Liver (tissue), 3 donors: ENCODE measurements at regions not wholly inside any gene's neighbourhood (a gene's known extent, or its start where the extent isn't known, plus 50 kb on each side); places are given as distances from the start of the nearest gene placed in this dataset.

ENCODE experiments used
- EGR1 ChIP-seq, 2 donors: IDR thresholded peaks; 2 replicates each; pipeline ENCODE4 v1.6.1; 2016 to 2018; ENCODE audit warnings: antibody characterized with exemption in 2 of 2, low read depth in 2 of 2
- GABPA ChIP-seq, 2 donors: IDR thresholded peaks in 1 of 2; conservative IDR thresholded peaks in 1 of 2; 2 replicates each; pipeline ENCODE4 v1.6.1; 2016; ENCODE audit warnings: antibody characterized with exemption in 2 of 2, mild to moderate bottlenecking in 1 of 2, moderate library complexity in 1 of 2
- HNF4A ChIP-seq, 2 donors: conservative IDR thresholded peaks; 2 replicates each; pipeline ENCODE4 v1.6.1; 2016; ENCODE audit warnings: antibody characterized with exemption in 2 of 2, mild to moderate bottlenecking in 2 of 2
- JUND ChIP-seq, 2 donors: IDR thresholded peaks; 2 replicates each; pipeline ENCODE4 v1.6.1; 2016; ENCODE audit warnings: antibody characterized with exemption in 2 of 2
- NR2F2 ChIP-seq: IDR thresholded peaks from 2 replicates; pipeline ENCODE4 v1.6.1; 2016; ENCODE audit warnings: antibody characterized with exemption
- RAD21 ChIP-seq, 2 donors: IDR thresholded peaks; 2 replicates each; pipeline ENCODE4 v1.6.1; 2016; ENCODE audit warnings: antibody characterized with exemption in 2 of 2, mild to moderate bottlenecking in 2 of 2
- RXRA ChIP-seq, 2 donors: IDR thresholded peaks; 2 replicates each; pipeline ENCODE4 v1.6.1; 2017 to 2018; ENCODE audit warnings: antibody characterized with exemption in 2 of 2, mild to moderate bottlenecking in 1 of 2
- SP1 ChIP-seq: IDR thresholded peaks from 2 replicates; pipeline ENCODE4 v1.6.1; 2018; ENCODE audit warnings: antibody characterized with exemption, mild to moderate bottlenecking
- TAF1 ChIP-seq: conservative IDR thresholded peaks from 2 replicates; pipeline ENCODE4 v1.6.1; 2016; ENCODE audit warnings: antibody characterized with exemption, mild to moderate bottlenecking
- YY1 ChIP-seq: IDR thresholded peaks from 2 replicates; pipeline ENCODE4 v1.6.1; 2016; ENCODE audit warnings: antibody characterized with exemption, mild to moderate bottlenecking
- TF ChIP-seq, protein P1 (sequence below): fragments of 150-350 bp; IDR thresholded peaks from 2 replicates; pipeline ENCODE4 v1.5.1; 2017; ENCODE audit warnings: improper control_type of control experiment, low read depth, low read length; ENCODE audit not compliant: missing input control
- TF ChIP-seq, protein P2 (sequence below): IDR thresholded peaks from 2 replicates; pipeline ENCODE4 v1.6.1; 2016; ENCODE audit warnings: antibody characterized with exemption, mild to moderate bottlenecking
- TF ChIP-seq, protein P3 (sequence below): IDR thresholded peaks from 2 replicates; pipeline ENCODE4 v1.6.1; 2016; ENCODE audit warnings: antibody characterized with exemption
- TF ChIP-seq, protein P4 (sequence below): IDR thresholded peaks from 2 replicates; pipeline ENCODE4 v1.6.1; 2016; ENCODE audit warnings: antibody characterized with exemption
- donor health status: healthy.
- donor health status: healthy.

DNA sequence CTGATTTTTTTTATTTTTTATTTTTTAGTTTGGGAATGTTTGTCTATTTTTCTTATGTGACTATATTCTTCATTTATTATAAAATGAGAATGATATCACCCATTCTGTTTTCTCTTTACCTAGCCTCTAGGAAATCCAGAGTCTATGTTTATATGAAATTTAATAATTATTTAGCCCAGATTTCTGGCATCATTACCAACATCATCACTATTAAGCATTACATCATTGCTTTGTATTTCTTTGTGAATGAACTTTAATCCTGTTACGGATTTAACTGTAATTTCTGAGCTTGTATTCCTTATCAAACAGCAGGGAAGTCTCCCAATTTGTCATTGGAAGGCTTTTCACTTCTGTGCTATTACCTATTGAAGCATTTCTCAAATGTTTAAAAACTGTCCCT lies 72.7 kb upstream of the NOX3 start:
- TF ChIP-seq, protein P1, sequence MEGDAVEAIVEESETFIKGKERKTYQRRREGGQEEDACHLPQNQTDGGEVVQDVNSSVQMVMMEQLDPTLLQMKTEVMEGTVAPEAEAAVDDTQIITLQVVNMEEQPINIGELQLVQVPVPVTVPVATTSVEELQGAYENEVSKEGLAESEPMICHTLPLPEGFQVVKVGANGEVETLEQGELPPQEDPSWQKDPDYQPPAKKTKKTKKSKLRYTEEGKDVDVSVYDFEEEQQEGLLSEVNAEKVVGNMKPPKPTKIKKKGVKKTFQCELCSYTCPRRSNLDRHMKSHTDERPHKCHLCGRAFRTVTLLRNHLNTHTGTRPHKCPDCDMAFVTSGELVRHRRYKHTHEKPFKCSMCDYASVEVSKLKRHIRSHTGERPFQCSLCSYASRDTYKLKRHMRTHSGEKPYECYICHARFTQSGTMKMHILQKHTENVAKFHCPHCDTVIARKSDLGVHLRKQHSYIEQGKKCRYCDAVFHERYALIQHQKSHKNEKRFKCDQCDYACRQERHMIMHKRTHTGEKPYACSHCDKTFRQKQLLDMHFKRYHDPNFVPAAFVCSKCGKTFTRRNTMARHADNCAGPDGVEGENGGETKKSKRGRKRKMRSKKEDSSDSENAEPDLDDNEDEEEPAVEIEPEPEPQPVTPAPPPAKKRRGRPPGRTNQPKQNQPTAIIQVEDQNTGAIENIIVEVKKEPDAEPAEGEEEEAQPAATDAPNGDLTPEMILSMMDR = no peak
- no peak for TF ChIP-seq SP1
- no peak for TF ChIP-seq JUND (IDR thresholded peaks at IDR 0.05)
- TF ChIP-seq RAD21 (IDR thresholded peaks at IDR 0.05) = no peak
- no peak for TF ChIP-seq EGR1 (IDR thresholded peaks at IDR 0.05; ENCODE audit: low read depth in 2 of 2)
- TF ChIP-seq NR2F2 = no peak
- TF ChIP-seq, protein P2, sequence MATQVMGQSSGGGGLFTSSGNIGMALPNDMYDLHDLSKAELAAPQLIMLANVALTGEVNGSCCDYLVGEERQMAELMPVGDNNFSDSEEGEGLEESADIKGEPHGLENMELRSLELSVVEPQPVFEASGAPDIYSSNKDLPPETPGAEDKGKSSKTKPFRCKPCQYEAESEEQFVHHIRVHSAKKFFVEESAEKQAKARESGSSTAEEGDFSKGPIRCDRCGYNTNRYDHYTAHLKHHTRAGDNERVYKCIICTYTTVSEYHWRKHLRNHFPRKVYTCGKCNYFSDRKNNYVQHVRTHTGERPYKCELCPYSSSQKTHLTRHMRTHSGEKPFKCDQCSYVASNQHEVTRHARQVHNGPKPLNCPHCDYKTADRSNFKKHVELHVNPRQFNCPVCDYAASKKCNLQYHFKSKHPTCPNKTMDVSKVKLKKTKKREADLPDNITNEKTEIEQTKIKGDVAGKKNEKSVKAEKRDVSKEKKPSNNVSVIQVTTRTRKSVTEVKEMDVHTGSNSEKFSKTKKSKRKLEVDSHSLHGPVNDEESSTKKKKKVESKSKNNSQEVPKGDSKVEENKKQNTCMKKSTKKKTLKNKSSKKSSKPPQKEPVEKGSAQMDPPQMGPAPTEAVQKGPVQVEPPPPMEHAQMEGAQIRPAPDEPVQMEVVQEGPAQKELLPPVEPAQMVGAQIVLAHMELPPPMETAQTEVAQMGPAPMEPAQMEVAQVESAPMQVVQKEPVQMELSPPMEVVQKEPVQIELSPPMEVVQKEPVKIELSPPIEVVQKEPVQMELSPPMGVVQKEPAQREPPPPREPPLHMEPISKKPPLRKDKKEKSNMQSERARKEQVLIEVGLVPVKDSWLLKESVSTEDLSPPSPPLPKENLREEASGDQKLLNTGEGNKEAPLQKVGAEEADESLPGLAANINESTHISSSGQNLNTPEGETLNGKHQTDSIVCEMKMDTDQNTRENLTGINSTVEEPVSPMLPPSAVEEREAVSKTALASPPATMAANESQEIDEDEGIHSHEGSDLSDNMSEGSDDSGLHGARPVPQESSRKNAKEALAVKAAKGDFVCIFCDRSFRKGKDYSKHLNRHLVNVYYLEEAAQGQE = no peak
- TF ChIP-seq, protein P3, sequence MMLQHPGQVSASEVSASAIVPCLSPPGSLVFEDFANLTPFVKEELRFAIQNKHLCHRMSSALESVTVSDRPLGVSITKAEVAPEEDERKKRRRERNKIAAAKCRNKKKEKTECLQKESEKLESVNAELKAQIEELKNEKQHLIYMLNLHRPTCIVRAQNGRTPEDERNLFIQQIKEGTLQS = no peak
- TF ChIP-seq, protein P4, sequence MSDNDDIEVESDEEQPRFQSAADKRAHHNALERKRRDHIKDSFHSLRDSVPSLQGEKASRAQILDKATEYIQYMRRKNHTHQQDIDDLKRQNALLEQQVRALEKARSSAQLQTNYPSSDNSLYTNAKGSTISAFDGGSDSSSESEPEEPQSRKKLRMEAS = no peak
- no peak for TF ChIP-seq TAF1
- TF ChIP-seq YY1 = no peak
- no peak for TF ChIP-seq RXRA (IDR thresholded peaks at IDR 0.05)
- no peak for TF ChIP-seq HNF4A (conservative IDR thresholded peaks at IDR 0.05)
- TF ChIP-seq GABPA (IDR thresholded peaks at IDR 0.05 in 1 of 2, conservative IDR thresholded peaks at IDR 0.05 in 1 of 2) = no peak
